ENCODE measurements at regions not wholly inside any gene's neighbourhood (a gene's known extent, or its start where the extent isn't known, plus 50 kb on each side); places are given as distances from the start of the nearest gene placed in this dataset.

DNA sequence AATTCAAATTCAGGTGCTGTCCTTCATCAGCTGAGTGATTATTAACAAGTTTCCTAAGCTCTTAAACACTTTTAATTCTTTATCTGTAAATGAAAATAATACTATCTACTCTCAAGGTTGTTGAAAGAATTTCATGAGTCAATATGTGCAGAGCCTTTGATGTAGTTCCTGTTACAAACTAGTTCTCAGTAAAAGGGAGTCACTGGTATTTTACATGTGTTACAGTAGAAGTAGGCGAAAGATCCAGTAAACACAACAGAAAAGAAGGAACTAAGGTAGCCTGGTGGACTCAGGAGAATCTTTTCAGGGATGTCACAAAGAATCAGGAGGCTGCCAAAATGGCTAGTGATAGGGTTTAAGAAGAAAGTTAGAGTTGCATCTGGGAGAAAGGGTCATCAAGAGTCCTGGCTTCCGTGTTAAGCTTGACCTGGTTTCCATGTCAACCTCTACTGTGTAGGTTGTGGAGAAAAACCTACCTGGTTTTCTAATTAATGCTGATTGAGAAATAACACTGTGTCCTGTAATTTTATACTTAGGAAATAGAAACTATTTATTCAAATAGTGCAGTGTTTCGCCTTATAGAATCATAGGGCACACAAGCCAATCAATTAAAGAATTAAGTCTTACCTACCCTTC, 58.3 kb upstream of the TRIB2 start:
- DNase-seq (ENCODE audit: low read depth, low spot score) (no peak), FAIRE-seq (no peak)
- Histone ChIP-seq H4K20me1 (replicated peaks; ENCODE audit: control insufficient read depth, extremely low read depth, insufficient read depth, low read length) (no peaks in the 10 kb centered on the region), H2AFZ (ENCODE audit: low read depth, low read length) (no peak overlapping the region), H3K9me1 (replicated peaks; ENCODE audit: control insufficient read depth, extremely low read depth, insufficient read depth, low read length) (no peaks in the 10 kb centered on the region), H3K27me3 (ENCODE audit: control insufficient read depth in 2 of 2, insufficient read depth in 2 of 2, low read length in 2 of 2) (no peaks in the 10 kb centered on the region), H3K79me2 (ENCODE audit: control insufficient read depth, insufficient read depth, low read length) (no peaks in the 10 kb centered on the region), H3K9me3 (replicated peaks; ENCODE audit: control insufficient read depth, insufficient read depth, low read length) (no peaks in the 10 kb centered on the region), H3K9ac (replicated peaks; ENCODE audit: extremely low read depth, insufficient read depth, low read length) (no peak overlapping the region), H3K4me3 (replicated peaks in 1 of 3; ENCODE audit: insufficient read depth in 1 of 3, low read depth in 1 of 3, low read length in 3 of 3) (no peak overlapping the region), H3K27ac (ENCODE audit: insufficient read depth, low read depth, low read length) (no peak overlapping the region), H3K36me3 (ENCODE audit: control insufficient read depth in 2 of 2, extremely low read depth in 1 of 2, insufficient read depth in 2 of 2, low read length in 2 of 2) (no peaks in the 10 kb centered on the region), H3K4me1 (ENCODE audit: control insufficient read depth, extremely low read depth, insufficient read depth, low read length) (peaks cover 6% of the 10 kb centered on the region), H3K4me2 (ENCODE audit: insufficient read depth, low read length) (no peak overlapping the region)
- BruUV-seq (replicated peaks): no TSS peak
- dilution Hi-C loops (cut with MboI; ENCODE audit: extremely low pct_ligation_motif_present, low sequenced_read_pairs): no loop called here
- TF ChIP-seq GATA2 (IDR thresholded peaks at IDR 0.05; ENCODE audit: insufficient read depth, insufficient read length, low read depth, low read length) (no peak), FOS (IDR thresholded peaks at IDR 0.05; ENCODE audit: borderline replicate concordance, insufficient read depth, low read length) (no peak)
- TF ChIP-seq, protein P1, sequence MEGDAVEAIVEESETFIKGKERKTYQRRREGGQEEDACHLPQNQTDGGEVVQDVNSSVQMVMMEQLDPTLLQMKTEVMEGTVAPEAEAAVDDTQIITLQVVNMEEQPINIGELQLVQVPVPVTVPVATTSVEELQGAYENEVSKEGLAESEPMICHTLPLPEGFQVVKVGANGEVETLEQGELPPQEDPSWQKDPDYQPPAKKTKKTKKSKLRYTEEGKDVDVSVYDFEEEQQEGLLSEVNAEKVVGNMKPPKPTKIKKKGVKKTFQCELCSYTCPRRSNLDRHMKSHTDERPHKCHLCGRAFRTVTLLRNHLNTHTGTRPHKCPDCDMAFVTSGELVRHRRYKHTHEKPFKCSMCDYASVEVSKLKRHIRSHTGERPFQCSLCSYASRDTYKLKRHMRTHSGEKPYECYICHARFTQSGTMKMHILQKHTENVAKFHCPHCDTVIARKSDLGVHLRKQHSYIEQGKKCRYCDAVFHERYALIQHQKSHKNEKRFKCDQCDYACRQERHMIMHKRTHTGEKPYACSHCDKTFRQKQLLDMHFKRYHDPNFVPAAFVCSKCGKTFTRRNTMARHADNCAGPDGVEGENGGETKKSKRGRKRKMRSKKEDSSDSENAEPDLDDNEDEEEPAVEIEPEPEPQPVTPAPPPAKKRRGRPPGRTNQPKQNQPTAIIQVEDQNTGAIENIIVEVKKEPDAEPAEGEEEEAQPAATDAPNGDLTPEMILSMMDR (IDR thresholded peaks at IDR 0.05; ENCODE audit: extremely low read depth in 1 of 2, insufficient read depth in 1 of 2, low read depth in 1 of 2, low read length in 2 of 2): no peak
- ChIA-PET CTCF (no interaction called here), POLR2A (no interaction called here)
- intact Hi-C loops (cut with micrococcal nuclease): no loop called here

DNA sequence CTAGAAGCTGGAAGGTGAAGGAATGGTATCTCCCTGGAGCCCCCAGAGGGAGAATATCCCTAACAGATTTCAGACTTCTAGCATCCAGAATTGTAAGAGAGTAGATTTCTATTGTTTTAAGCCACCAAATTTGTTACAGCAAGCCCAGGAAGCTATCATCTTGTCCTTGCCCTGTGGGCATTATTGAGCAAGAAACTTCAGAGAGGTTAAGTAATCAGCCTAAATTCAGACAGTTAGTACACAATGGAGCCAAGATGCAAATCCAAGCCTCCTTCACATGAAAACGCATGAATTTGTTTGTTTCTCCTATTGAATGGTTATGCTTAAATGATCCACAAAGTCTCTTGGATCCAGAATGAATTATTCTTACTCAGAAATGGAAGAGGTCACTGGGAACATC, 55.2 kb upstream of the TRIB2 start:
- H4K20me1 ChIP-seq (replicated peaks; ENCODE audit: control insufficient read depth, extremely low read depth, insufficient read depth, low read length): no peaks in the 10 kb centered on the region
- no peak overlapping the region for H2AFZ ChIP-seq (ENCODE audit: low read depth, low read length)
- BruUV-seq (replicated peaks): no TSS peak
- ChIA-PET CTCF (interaction anchor here (1.0 kb wide), 1 partner anchor 9 kb away, joined by 4 read pairs; no protein-coding TSS in a partner anchor), POLR2A (no interaction called here)
- H3K9me3 ChIP-seq (replicated peaks; ENCODE audit: control insufficient read depth, insufficient read depth, low read length): no peaks in the 10 kb centered on the region
- no peak overlapping the region for H3K4me2 ChIP-seq (ENCODE audit: insufficient read depth, low read length)
- no peaks in the 10 kb centered on the region for H3K79me2 ChIP-seq (ENCODE audit: control insufficient read depth, insufficient read depth, low read length)
- no peaks in the 10 kb centered on the region for H3K36me3 ChIP-seq (ENCODE audit: control insufficient read depth in 2 of 2, extremely low read depth in 1 of 2, insufficient read depth in 2 of 2, low read length in 2 of 2)
- FAIRE-seq (no peak), DNase-seq (ENCODE audit: low read depth, low spot score) (no peak)
- no peak overlapping the region for H3K4me3 ChIP-seq (replicated peaks in 1 of 3; ENCODE audit: insufficient read depth in 1 of 3, low read depth in 1 of 3, low read length in 3 of 3)
- no peaks in the 10 kb centered on the region for H3K27me3 ChIP-seq (ENCODE audit: control insufficient read depth in 2 of 2, insufficient read depth in 2 of 2, low read length in 2 of 2)
- H3K9me1 ChIP-seq (replicated peaks; ENCODE audit: control insufficient read depth, extremely low read depth, insufficient read depth, low read length): no peaks in the 10 kb centered on the region
- dilution Hi-C loops (cut with MboI; ENCODE audit: extremely low pct_ligation_motif_present, low sequenced_read_pairs): no loop called here
- intact Hi-C loops (cut with micrococcal nuclease): no loop called here
- TF ChIP-seq FOS (IDR thresholded peaks at IDR 0.05; ENCODE audit: borderline replicate concordance, insufficient read depth, low read length) (no peak), POLR2A (IDR thresholded peaks at IDR 0.05; ENCODE audit: low read depth, low read length) (no peak), EZH2 (IDR thresholded peaks at IDR 0.05; ENCODE audit: borderline replicate concordance, low read depth, low read length, severe bottlenecking) (no peak), MYC (IDR thresholded peaks at IDR 0.05; ENCODE audit: low read depth, low read length) (no peak), GATA2 (IDR thresholded peaks at IDR 0.05; ENCODE audit: insufficient read depth, insufficient read length, low read depth, low read length) (no peak), POLR2AphosphoS5 (IDR thresholded peaks at IDR 0.05; ENCODE audit: insufficient read depth, low read depth, low read length) (no peak), JUN (IDR thresholded peaks at IDR 0.05; ENCODE audit: borderline replicate concordance, insufficient read depth, insufficient read length, low read depth) (no peak)
- TF ChIP-seq, protein P2, sequence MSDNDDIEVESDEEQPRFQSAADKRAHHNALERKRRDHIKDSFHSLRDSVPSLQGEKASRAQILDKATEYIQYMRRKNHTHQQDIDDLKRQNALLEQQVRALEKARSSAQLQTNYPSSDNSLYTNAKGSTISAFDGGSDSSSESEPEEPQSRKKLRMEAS (IDR thresholded peaks at IDR 0.05; ENCODE audit: insufficient read depth, insufficient read length): no peak
- TF ChIP-seq, protein P1 (IDR thresholded peaks at IDR 0.05; ENCODE audit: extremely low read depth in 1 of 2, insufficient read depth in 1 of 2, low read depth in 1 of 2, low read length in 2 of 2): no peak
- no peak overlapping the region for H3K9ac ChIP-seq (replicated peaks; ENCODE audit: extremely low read depth, insufficient read depth, low read length)
- peaks cover 24% of the 10 kb centered on the region for H3K4me1 ChIP-seq (ENCODE audit: control insufficient read depth, extremely low read depth, insufficient read depth, low read length)
- no peak overlapping the region for H3K27ac ChIP-seq (ENCODE audit: insufficient read depth, low read depth, low read length)

All from endothelial cell of umbilical vein (primary cell).